Left ventricle myocardium inferior (tissue), 1 donor: ENCODE measurements at regions not wholly inside any gene's neighbourhood (a gene's known extent, or its start where the extent isn't known, plus 50 kb on each side); places are given as distances from the start of the nearest gene placed in this dataset.

Source experiments
- DNase-seq: peaks from one replicate; pipeline ENCODE4 v3.0.0-alpha.2; 2020
- H3K27ac ChIP-seq: fragments of 200-600 bp; replicated peaks from 2 replicates; pipeline ENCODE4 v1.8.0; 2021
- H3K27me3 ChIP-seq: fragments of 200-600 bp; 2 replicates; pipeline ENCODE4 v1.8.0; 2021; ENCODE audit warnings: low read depth
- H3K36me3 ChIP-seq: fragments of 200-600 bp; 2 replicates; pipeline ENCODE4 v1.8.0; 2021
- H3K4me1 ChIP-seq: fragments of 200-600 bp; 2 replicates; pipeline ENCODE4 v1.8.0; 2021
- H3K4me3 ChIP-seq: fragments of 200-600 bp; 2 replicates; pipeline ENCODE4 v1.8.0; 2021; ENCODE audit warnings: mild to moderate bottlenecking, moderate library complexity
- H3K9me3 ChIP-seq: fragments of 200-600 bp; replicated peaks from 2 replicates; pipeline ENCODE4 v1.8.0; 2021
- intact Hi-C: fragments of 100-400 bp; cut with micrococcal nuclease; formaldehyde crosslinking; loops from one replicate; pipeline ENCODE4 v1.11.0; 2022
- TF ChIP-seq, protein P1 (sequence below): fragments of 200-600 bp; IDR thresholded peaks from 2 replicates; pipeline ENCODE4 v1.8.0; 2021; ENCODE audit warnings: antibody characterized with exemption, mild to moderate bottlenecking, borderline replicate concordance
- donor health status: DM: no; HTN: yes; CAD: no; lungs with severe emphysema.

- Histone ChIP-seq H3K27ac (no peak overlapping the region), H3K27me3 (no peaks in the 10 kb centered on the region), H3K4me3 (no peak overlapping the region), H3K9me3 (peaks cover 10% of the 10 kb centered on the region), H3K36me3 (no peaks in the 10 kb centered on the region), H3K4me1 (no peaks in the 10 kb centered on the region)
- TF ChIP-seq, protein P1, sequence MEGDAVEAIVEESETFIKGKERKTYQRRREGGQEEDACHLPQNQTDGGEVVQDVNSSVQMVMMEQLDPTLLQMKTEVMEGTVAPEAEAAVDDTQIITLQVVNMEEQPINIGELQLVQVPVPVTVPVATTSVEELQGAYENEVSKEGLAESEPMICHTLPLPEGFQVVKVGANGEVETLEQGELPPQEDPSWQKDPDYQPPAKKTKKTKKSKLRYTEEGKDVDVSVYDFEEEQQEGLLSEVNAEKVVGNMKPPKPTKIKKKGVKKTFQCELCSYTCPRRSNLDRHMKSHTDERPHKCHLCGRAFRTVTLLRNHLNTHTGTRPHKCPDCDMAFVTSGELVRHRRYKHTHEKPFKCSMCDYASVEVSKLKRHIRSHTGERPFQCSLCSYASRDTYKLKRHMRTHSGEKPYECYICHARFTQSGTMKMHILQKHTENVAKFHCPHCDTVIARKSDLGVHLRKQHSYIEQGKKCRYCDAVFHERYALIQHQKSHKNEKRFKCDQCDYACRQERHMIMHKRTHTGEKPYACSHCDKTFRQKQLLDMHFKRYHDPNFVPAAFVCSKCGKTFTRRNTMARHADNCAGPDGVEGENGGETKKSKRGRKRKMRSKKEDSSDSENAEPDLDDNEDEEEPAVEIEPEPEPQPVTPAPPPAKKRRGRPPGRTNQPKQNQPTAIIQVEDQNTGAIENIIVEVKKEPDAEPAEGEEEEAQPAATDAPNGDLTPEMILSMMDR = no peak
- intact Hi-C loops = no loop called here
- DNase-seq = no peak
These were observed 162.9 kb upstream of the GATA6 start for GRCh38 chr18:22006458-22006857.

DNA sequence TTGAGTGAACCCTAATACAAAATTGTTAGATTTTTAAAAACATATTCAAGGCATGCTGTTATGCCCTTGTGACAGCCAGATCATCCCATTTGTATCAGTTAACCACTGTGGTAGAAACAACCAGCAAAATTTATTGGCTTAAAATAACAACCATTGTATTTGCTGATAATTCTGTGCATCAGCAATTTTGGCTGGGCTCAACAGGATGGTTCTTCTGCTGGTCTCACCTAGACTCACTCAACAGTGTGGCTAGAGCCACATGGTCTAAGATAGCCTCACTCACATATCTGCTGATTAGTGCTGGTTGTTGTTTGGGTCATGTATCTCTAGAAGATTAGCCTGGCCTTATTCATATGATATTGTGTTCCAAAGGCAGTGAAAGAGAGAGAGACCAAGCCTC, 160.1 kb upstream of the GATA6 start:
- DNase-seq = no peak
- intact Hi-C loops = no loop called here
- Histone ChIP-seq H3K4me1 (no peaks in the 10 kb centered on the region), H3K27me3 (no peaks in the 10 kb centered on the region), H3K27ac (no peak overlapping the region), H3K36me3 (no peaks in the 10 kb centered on the region), H3K4me3 (no peak overlapping the region), H3K9me3 (peaks cover 25% of the 10 kb centered on the region)
- TF ChIP-seq, protein P1 = no peak

GRCh38 chr18:22013993-22014392, 155.4 kb upstream of the GATA6 start:
- Histone ChIP-seq H3K27ac (no peak overlapping the region), H3K4me3 (no peak overlapping the region), H3K36me3 (no peaks in the 10 kb centered on the region), H3K27me3 (no peaks in the 10 kb centered on the region), H3K9me3 (peaks cover 31% of the 10 kb centered on the region), H3K4me1 (no peaks in the 10 kb centered on the region)
- TF ChIP-seq, protein P1 = no peak
- intact Hi-C loops = no loop called here
- DNase-seq = no peak

GRCh38 chr18:22015156-22015555, 154.2 kb upstream of the GATA6 start:
- DNase-seq = no peak
- intact Hi-C loops = no loop called here
- Histone ChIP-seq H3K27me3 (no peaks in the 10 kb centered on the region), H3K9me3 (peaks cover 21% of the 10 kb centered on the region), H3K4me3 (no peak overlapping the region), H3K4me1 (no peaks in the 10 kb centered on the region), H3K36me3 (no peaks in the 10 kb centered on the region), H3K27ac (no peak overlapping the region)
- TF ChIP-seq, protein P1 = no peak

GRCh38 chr18:22018366-22018765, 151.0 kb upstream of the GATA6 start:
- peaks cover 15% of the 10 kb centered on the region for H3K9me3 ChIP-seq
- intact Hi-C loops = no loop called here
- no peak overlapping the region for H3K4me3 ChIP-seq
- DNase-seq = no peak
- H3K27me3 ChIP-seq = no peaks in the 10 kb centered on the region
- no peaks in the 10 kb centered on the region for H3K4me1 ChIP-seq
- H3K36me3 ChIP-seq = no peaks in the 10 kb centered on the region
- no peak overlapping the region for H3K27ac ChIP-seq
- TF ChIP-seq, protein P1 = no peak

DNA sequence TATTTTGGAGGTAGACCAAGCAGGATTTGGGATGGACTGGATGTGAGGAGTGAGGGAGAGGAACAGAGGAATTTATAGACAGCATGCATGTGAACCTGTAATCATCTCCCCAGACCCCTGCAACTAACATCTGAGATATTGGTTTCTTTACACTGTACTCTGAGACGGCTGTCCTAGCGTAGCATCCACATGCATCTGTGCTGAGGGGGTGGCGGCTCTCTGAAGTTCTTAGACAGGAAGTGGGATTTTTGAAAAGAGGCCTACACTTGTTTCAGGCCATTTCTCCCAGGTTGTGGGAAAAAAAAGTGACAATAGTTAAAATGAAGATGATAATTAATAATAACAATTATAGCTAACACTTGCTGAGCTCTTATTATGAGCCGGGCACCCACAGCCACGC, 150.2 kb upstream of the GATA6 start:
- H3K27me3 ChIP-seq = no peaks in the 10 kb centered on the region
- H3K4me1 ChIP-seq = no peaks in the 10 kb centered on the region
- no peak overlapping the region for H3K4me3 ChIP-seq
- no peak overlapping the region for H3K27ac ChIP-seq
- no peaks in the 10 kb centered on the region for H3K36me3 ChIP-seq
- DNase-seq = no peak
- intact Hi-C loops = no loop called here
- TF ChIP-seq, protein P1 = no peak
- peaks cover 6% of the 10 kb centered on the region for H3K9me3 ChIP-seq
